ENCODE measurements at regions not wholly inside any gene's neighbourhood (a gene's known extent, or its start where the extent isn't known, plus 50 kb on each side); places are given as distances from the start of the nearest gene placed in this dataset.

DNA sequence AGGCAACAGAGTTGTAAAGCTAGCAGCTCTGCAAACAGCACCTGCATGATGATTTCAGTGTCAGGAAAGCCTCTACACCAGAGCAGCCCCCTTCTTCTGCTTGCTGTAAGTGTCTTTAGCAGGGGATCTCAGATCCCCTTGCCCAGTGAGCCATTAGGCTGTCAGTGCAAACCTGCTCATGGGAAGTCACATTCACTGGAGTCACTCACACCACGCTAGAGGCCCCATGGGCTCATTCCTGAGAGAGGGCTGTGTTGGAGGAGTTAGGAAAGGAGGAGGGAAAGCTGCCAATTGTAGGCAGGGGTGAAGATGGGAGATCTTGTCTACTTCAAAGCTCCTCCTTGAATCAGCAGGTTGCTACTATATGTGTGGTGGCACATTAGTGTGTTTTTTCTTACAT is 275.2 kb downstream of the SMARCA2 start:
- Histone ChIP-seq H3K79me2 (ENCODE audit: control insufficient read depth, insufficient read depth, low read length) (no peaks in the 10 kb centered on the region), H3K9ac (ENCODE audit: insufficient read depth in 1 of 2, low read depth in 2 of 2, low read length in 2 of 2) (no peak overlapping the region), H3K4me3 (no peak overlapping the region), H4K20me1 (replicated peaks; ENCODE audit: control insufficient read depth, insufficient read depth, low read length) (no peaks in the 10 kb centered on the region), H3K9me1 (ENCODE audit: control insufficient read depth, insufficient read depth, low read length) (no peaks in the 10 kb centered on the region), H3K36me3 (ENCODE audit: control insufficient read depth, insufficient read depth, low read length) (no peaks in the 10 kb centered on the region), H3K4me1 (replicated peaks in 1 of 2; ENCODE audit: control insufficient read depth in 2 of 2, insufficient read depth in 2 of 2, low read length in 2 of 2) (no peaks in the 10 kb centered on the region), H3K4me2 (ENCODE audit: insufficient read depth, low read length) (no peak overlapping the region), H3K9me3 (replicated peaks; ENCODE audit: control insufficient read depth, insufficient read depth, low read depth, low read length) (no peaks in the 10 kb centered on the region), H3K27me3 (ENCODE audit: control insufficient read depth in 2 of 2, insufficient read depth in 2 of 2, low read length in 2 of 2) (no peaks in the 10 kb centered on the region), H2AFZ (ENCODE audit: low read depth, low read length) (no peak overlapping the region), H3K27ac (ENCODE audit: extremely low read depth, low read depth, low read length) (no peak overlapping the region)
- 0% methylated on average over 1 of the region's 1 CpG for WGBS (ENCODE audit: insufficient coverage, low coverage, missing lambda C conversion rate)
- ChIA-PET POLR2A (no interaction called here), CTCF (ENCODE audit: low intra/inter-chr PET ratio) (no interaction called here)
- intact Hi-C loops (cut with micrococcal nuclease): no loop called here
- in situ Hi-C loops (cut with MboI): no loop called here
- no TSS peak for BruUV-seq (replicated peaks)
- no peak for DNase-seq (ENCODE audit: extremely low read depth in 1 of 4, low spot score in 3 of 4)
- no peak for FAIRE-seq
- no peak for ATAC-seq
- TF ChIP-seq, protein P1, sequence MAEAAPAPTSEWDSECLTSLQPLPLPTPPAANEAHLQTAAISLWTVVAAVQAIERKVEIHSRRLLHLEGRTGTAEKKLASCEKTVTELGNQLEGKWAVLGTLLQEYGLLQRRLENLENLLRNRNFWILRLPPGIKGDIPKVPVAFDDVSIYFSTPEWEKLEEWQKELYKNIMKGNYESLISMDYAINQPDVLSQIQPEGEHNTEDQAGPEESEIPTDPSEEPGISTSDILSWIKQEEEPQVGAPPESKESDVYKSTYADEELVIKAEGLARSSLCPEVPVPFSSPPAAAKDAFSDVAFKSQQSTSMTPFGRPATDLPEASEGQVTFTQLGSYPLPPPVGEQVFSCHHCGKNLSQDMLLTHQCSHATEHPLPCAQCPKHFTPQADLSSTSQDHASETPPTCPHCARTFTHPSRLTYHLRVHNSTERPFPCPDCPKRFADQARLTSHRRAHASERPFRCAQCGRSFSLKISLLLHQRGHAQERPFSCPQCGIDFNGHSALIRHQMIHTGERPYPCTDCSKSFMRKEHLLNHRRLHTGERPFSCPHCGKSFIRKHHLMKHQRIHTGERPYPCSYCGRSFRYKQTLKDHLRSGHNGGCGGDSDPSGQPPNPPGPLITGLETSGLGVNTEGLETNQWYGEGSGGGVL (CRISPR knock-in tag; IDR thresholded peaks at IDR 0.05): no peak
- no peak for TF ChIP-seq MEIS2 (IDR thresholded peaks at IDR 0.05; ENCODE audit: partially characterized antibody)
- TF ChIP-seq ELF1 (tag; IDR thresholded peaks at IDR 0.05): no peak
- no peak for TF ChIP-seq CBX8 (IDR thresholded peaks at IDR 0.05; ENCODE audit: borderline replicate concordance, extremely low read depth, low read depth, low read length, poor library complexity, severe bottlenecking)
- TF ChIP-seq, protein P2, sequence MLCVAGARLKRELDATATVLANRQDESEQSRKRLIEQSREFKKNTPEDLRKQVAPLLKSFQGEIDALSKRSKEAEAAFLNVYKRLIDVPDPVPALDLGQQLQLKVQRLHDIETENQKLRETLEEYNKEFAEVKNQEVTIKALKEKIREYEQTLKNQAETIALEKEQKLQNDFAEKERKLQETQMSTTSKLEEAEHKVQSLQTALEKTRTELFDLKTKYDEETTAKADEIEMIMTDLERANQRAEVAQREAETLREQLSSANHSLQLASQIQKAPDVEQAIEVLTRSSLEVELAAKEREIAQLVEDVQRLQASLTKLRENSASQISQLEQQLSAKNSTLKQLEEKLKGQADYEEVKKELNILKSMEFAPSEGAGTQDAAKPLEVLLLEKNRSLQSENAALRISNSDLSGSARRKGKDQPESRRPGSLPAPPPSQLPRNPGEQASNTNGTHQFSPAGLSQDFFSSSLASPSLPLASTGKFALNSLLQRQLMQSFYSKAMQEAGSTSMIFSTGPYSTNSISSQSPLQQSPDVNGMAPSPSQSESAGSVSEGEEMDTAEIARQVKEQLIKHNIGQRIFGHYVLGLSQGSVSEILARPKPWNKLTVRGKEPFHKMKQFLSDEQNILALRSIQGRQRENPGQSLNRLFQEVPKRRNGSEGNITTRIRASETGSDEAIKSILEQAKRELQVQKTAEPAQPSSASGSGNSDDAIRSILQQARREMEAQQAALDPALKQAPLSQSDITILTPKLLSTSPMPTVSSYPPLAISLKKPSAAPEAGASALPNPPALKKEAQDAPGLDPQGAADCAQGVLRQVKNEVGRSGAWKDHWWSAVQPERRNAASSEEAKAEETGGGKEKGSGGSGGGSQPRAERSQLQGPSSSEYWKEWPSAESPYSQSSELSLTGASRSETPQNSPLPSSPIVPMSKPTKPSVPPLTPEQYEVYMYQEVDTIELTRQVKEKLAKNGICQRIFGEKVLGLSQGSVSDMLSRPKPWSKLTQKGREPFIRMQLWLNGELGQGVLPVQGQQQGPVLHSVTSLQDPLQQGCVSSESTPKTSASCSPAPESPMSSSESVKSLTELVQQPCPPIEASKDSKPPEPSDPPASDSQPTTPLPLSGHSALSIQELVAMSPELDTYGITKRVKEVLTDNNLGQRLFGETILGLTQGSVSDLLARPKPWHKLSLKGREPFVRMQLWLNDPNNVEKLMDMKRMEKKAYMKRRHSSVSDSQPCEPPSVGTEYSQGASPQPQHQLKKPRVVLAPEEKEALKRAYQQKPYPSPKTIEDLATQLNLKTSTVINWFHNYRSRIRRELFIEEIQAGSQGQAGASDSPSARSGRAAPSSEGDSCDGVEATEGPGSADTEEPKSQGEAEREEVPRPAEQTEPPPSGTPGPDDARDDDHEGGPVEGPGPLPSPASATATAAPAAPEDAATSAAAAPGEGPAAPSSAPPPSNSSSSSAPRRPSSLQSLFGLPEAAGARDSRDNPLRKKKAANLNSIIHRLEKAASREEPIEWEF (CRISPR knock-in tag; IDR thresholded peaks at IDR 0.05): no peak
- TF ChIP-seq ZBTB17 (CRISPR knock-in tag; IDR thresholded peaks at IDR 0.05): no peak
- TF ChIP-seq SIN3B (IDR thresholded peaks at IDR 0.05; ENCODE audit: low read depth): no peak
- TF ChIP-seq SAP30 (IDR thresholded peaks at IDR 0.05; ENCODE audit: borderline replicate concordance, insufficient read depth, low read depth, low read length, poor library complexity, severe bottlenecking): no peak
- TF ChIP-seq CAMTA2 (CRISPR knock-in tag; conservative IDR thresholded peaks at IDR 0.05): no peak
- TF ChIP-seq KDM1A (IDR thresholded peaks at IDR 0.05): no peak
- TF ChIP-seq, protein P3, sequence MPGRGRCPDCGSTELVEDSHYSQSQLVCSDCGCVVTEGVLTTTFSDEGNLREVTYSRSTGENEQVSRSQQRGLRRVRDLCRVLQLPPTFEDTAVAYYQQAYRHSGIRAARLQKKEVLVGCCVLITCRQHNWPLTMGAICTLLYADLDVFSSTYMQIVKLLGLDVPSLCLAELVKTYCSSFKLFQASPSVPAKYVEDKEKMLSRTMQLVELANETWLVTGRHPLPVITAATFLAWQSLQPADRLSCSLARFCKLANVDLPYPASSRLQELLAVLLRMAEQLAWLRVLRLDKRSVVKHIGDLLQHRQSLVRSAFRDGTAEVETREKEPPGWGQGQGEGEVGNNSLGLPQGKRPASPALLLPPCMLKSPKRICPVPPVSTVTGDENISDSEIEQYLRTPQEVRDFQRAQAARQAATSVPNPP (IDR thresholded peaks at IDR 0.05; ENCODE audit: borderline replicate concordance, insufficient read depth, insufficient read length): no peak
- TF ChIP-seq, protein P4, sequence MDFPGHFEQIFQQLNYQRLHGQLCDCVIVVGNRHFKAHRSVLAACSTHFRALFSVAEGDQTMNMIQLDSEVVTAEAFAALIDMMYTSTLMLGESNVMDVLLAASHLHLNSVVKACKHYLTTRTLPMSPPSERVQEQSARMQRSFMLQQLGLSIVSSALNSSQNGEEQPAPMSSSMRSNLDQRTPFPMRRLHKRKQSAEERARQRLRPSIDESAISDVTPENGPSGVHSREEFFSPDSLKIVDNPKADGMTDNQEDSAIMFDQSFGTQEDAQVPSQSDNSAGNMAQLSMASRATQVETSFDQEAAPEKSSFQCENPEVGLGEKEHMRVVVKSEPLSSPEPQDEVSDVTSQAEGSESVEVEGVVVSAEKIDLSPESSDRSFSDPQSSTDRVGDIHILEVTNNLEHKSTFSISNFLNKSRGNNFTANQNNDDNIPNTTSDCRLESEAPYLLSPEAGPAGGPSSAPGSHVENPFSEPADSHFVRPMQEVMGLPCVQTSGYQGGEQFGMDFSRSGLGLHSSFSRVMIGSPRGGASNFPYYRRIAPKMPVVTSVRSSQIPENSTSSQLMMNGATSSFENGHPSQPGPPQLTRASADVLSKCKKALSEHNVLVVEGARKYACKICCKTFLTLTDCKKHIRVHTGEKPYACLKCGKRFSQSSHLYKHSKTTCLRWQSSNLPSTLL (IDR thresholded peaks at IDR 0.05): no peak
